ENCODE measurements at regions not wholly inside any gene's neighbourhood (a gene's known extent, or its start where the extent isn't known, plus 50 kb on each side); places are given as distances from the start of the nearest gene placed in this dataset.

DNA sequence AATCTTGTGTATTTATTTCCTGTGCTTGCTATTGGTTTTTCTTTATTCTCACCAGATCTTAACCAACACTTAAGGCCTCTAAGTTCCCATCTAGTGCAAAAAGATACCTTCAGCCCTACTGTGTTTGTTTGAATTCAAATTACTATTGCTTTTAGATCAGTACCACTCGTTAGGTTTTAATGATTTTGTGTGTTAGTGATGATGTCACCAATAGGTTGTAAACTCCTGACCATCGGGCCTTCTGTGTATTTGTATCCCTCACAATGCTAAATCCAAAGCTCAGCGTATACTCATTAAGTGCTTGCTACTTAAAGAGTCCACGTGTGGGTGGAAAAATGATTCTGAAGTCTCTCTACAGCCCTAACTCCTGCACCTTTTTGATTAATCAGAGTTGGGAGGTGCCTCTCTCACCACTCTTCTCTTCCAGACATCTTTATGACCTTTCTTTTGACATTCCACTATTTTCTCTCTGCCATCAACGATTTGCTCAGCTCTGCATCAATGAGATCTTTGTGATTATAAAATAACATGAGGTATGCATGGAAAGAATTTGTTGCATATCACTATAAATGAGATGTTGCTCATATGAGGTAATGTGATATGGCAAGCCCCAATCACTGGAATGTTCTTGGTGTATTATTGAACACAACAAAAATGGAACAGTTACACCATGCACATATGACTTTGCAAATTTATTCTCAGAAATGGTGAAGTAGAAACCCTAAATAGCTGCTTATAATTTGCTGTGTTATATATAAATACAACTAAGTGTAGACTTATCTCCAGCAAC, 55.1 kb upstream of the LAMA2 start:
- Histone ChIP-seq H4K12ac (ENCODE audit: low read depth, low read length) (no peak overlapping the region), H3K79me1 (ENCODE audit: low read length) (no peaks in the 10 kb centered on the region), H4K91ac (ENCODE audit: low read depth, low read length) (no peak overlapping the region), H3K23ac (ENCODE audit: low read length) (no peak overlapping the region), H3K36me3 (ENCODE audit: control insufficient read depth in 1 of 2, insufficient read depth in 2 of 2, low read length in 2 of 2) (no peaks in the 10 kb centered on the region), H4K8ac (ENCODE audit: low read depth, low read length) (no peak overlapping the region), H3K9me3 (ENCODE audit: insufficient read depth, low read depth, low read length) (peaks cover 4% of the 10 kb centered on the region), H3K14ac (ENCODE audit: low read length) (no peak overlapping the region), H2BK5ac (ENCODE audit: low read depth, low read length, poor library complexity) (no peak overlapping the region), H3K4ac (ENCODE audit: low read depth, low read length) (no peak overlapping the region), H3K27ac (ENCODE audit: low read depth, low read length) (no peak overlapping the region), H2BK120ac (ENCODE audit: insufficient read depth, low read length, poor library complexity) (no peak overlapping the region), H2AFZ (ENCODE audit: insufficient read depth, low read length, poor library complexity) (no peak overlapping the region), H3K9ac (ENCODE audit: low read length) (no peak overlapping the region), H3K18ac (ENCODE audit: low read length) (no peak overlapping the region), H3K4me2 (ENCODE audit: low read length) (no peak overlapping the region), H2AK5ac (ENCODE audit: low read length) (no peak overlapping the region), H3K79me2 (ENCODE audit: control insufficient read depth, insufficient read depth, low read length, poor library complexity) (no peaks in the 10 kb centered on the region), H3K4me1 (ENCODE audit: control insufficient read depth in 1 of 2, insufficient read depth in 2 of 2, low read length in 2 of 2) (no peaks in the 10 kb centered on the region), H3K27me3 (ENCODE audit: insufficient read depth, low read length) (no peaks in the 10 kb centered on the region), H2BK12ac (ENCODE audit: low read length) (no peak overlapping the region), H3K4me3 (ENCODE audit: low read depth, low read length) (no peak overlapping the region)
- WGBS (ENCODE audit: extremely low coverage, insufficient coverage, insufficient read length): no CpG with 5 or more reads among the region's 5 CpGs
- no peak for DNase-seq

DNA sequence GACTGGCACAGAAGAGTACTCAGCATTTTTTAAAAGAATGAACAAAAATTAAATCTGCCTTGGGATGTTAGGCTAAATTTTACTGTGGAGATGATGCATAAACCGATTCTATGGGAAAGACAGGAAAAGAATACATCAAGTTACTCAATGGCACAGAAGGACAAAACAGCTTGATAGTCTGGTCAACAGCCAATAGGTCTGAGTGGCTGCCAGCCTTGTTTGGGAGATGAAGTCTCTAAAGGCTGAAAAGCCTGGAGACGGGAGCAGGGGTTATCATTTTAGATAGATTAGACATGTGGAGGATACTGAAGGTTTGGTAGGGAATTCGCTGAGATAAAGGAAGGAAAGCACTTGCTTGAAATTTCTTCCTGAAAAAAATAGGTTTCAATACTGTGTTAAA, 56.3 kb upstream of the LAMA2 start:
- no peaks in the 10 kb centered on the region for H3K79me2 ChIP-seq (ENCODE audit: control insufficient read depth, insufficient read depth, low read length, poor library complexity)
- no peak overlapping the region for H2AFZ ChIP-seq (ENCODE audit: insufficient read depth, low read length, poor library complexity)

DNA sequence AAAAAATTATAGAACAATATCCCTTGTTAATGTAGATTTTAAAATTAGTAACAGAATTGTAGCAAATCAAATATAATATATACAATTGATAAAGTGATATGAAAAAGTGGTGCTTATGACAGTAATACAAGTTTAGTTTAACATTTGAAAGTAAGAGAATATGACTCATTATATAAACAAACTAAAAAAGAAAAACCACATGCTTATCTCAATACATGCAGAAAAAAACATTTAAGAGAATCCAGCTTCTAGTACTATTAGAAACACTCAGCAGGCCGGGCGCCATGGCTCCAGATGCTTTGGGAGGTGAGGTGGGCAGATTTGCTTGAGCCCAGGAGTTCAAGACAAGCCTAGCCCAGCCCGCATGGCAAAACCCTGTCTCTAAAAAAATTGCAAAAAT, 60.7 kb upstream of the LAMA2 start:
- no peak overlapping the region for H3K4me2 ChIP-seq (ENCODE audit: low read length)
- DNase-seq: no peak
- H2BK120ac ChIP-seq (ENCODE audit: insufficient read depth, low read length, poor library complexity): no peak overlapping the region
- WGBS (ENCODE audit: extremely low coverage, insufficient coverage, insufficient read length): no CpG with 5 or more reads among the region's 3 CpGs
- no peaks in the 10 kb centered on the region for H3K36me3 ChIP-seq (ENCODE audit: control insufficient read depth in 1 of 2, insufficient read depth in 2 of 2, low read length in 2 of 2)
- no peak overlapping the region for H4K12ac ChIP-seq (ENCODE audit: low read depth, low read length)
- H2BK12ac ChIP-seq (ENCODE audit: low read length): no peak overlapping the region
- no peak overlapping the region for H3K27ac ChIP-seq (ENCODE audit: low read depth, low read length)
- H2BK5ac ChIP-seq (ENCODE audit: low read depth, low read length, poor library complexity): no peak overlapping the region
- H3K4me3 ChIP-seq (ENCODE audit: low read depth, low read length): no peak overlapping the region
- no peaks in the 10 kb centered on the region for H3K27me3 ChIP-seq (ENCODE audit: insufficient read depth, low read length)
- H3K9ac ChIP-seq (ENCODE audit: low read length): no peak overlapping the region
- H4K8ac ChIP-seq (ENCODE audit: low read depth, low read length): no peak overlapping the region
- H3K18ac ChIP-seq (ENCODE audit: low read length): no peak overlapping the region
- H3K9me3 ChIP-seq (ENCODE audit: insufficient read depth, low read depth, low read length): no peaks in the 10 kb centered on the region
- no peak overlapping the region for H3K23ac ChIP-seq (ENCODE audit: low read length)
- H2AFZ ChIP-seq (ENCODE audit: insufficient read depth, low read length, poor library complexity): no peak overlapping the region
- H3K14ac ChIP-seq (ENCODE audit: low read length): no peak overlapping the region
- H3K79me1 ChIP-seq (ENCODE audit: low read length): no peaks in the 10 kb centered on the region
- H3K4me1 ChIP-seq (ENCODE audit: control insufficient read depth in 1 of 2, insufficient read depth in 2 of 2, low read length in 2 of 2): no peaks in the 10 kb centered on the region
- H3K79me2 ChIP-seq (ENCODE audit: control insufficient read depth, insufficient read depth, low read length, poor library complexity): no peaks in the 10 kb centered on the region
- H2AK5ac ChIP-seq (ENCODE audit: low read length): no peak overlapping the region
- no peak overlapping the region for H3K4ac ChIP-seq (ENCODE audit: low read depth, low read length)
- H4K91ac ChIP-seq (ENCODE audit: low read depth, low read length): no peak overlapping the region

More for the DNA sequence above, 56.3 kb upstream of the LAMA2 start:
- no peak overlapping the region for H2AK5ac ChIP-seq (ENCODE audit: low read length)
- H4K91ac ChIP-seq (ENCODE audit: low read depth, low read length): no peak overlapping the region
- H2BK120ac ChIP-seq (ENCODE audit: insufficient read depth, low read length, poor library complexity): no peak overlapping the region
- no peak overlapping the region for H3K4ac ChIP-seq (ENCODE audit: low read depth, low read length)
- H3K4me2 ChIP-seq (ENCODE audit: low read length): no peak overlapping the region
- no peaks in the 10 kb centered on the region for H3K36me3 ChIP-seq (ENCODE audit: control insufficient read depth in 1 of 2, insufficient read depth in 2 of 2, low read length in 2 of 2)
- no peaks in the 10 kb centered on the region for H3K4me1 ChIP-seq (ENCODE audit: control insufficient read depth in 1 of 2, insufficient read depth in 2 of 2, low read length in 2 of 2)
- no peak overlapping the region for H3K14ac ChIP-seq (ENCODE audit: low read length)
- no CpG with 5 or more reads among the region's 3 CpGs for WGBS (ENCODE audit: extremely low coverage, insufficient coverage, insufficient read length)
- H3K4me3 ChIP-seq (ENCODE audit: low read depth, low read length): no peak overlapping the region
- H3K18ac ChIP-seq (ENCODE audit: low read length): no peak overlapping the region
- H2BK5ac ChIP-seq (ENCODE audit: low read depth, low read length, poor library complexity): no peak overlapping the region
- H3K27me3 ChIP-seq (ENCODE audit: insufficient read depth, low read length): no peaks in the 10 kb centered on the region
- no peak overlapping the region for H4K12ac ChIP-seq (ENCODE audit: low read depth, low read length)
- no peaks in the 10 kb centered on the region for H3K79me1 ChIP-seq (ENCODE audit: low read length)
- H2BK12ac ChIP-seq (ENCODE audit: low read length): no peak overlapping the region
- no peak for DNase-seq
- no peak overlapping the region for H4K8ac ChIP-seq (ENCODE audit: low read depth, low read length)
- H3K9me3 ChIP-seq (ENCODE audit: insufficient read depth, low read depth, low read length): peaks cover 4% of the 10 kb centered on the region
- H3K23ac ChIP-seq (ENCODE audit: low read length): no peak overlapping the region
- H3K9ac ChIP-seq (ENCODE audit: low read length): no peak overlapping the region
- H3K27ac ChIP-seq (ENCODE audit: low read depth, low read length): no peak overlapping the region

DNA sequence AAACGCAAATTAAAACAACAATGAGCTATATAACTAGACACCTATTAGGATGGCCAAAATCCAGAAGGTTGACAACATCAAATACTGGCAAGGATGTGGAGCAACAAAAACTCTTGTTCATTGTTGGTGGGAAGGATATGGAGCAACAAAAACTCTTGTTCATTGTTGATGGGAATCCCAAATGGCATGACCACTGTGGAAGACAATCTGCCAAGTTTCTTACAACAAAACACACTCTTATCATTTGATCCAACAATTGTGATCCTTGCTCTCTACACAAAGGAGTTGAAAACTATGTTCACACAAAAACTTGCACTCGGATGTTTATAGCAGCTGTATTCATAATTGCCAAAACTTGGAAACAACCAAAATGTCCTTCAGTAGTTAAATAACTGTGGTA, 61.8 kb upstream of the LAMA2 start:
- H3K23ac ChIP-seq (ENCODE audit: low read length): no peak overlapping the region

More for the DNA sequence above, 61.8 kb upstream of the LAMA2 start:
- no peak overlapping the region for H4K12ac ChIP-seq (ENCODE audit: low read depth, low read length)
- no peaks in the 10 kb centered on the region for H3K79me2 ChIP-seq (ENCODE audit: control insufficient read depth, insufficient read depth, low read length, poor library complexity)
- no peak overlapping the region for H2AK5ac ChIP-seq (ENCODE audit: low read length)
- WGBS (ENCODE audit: extremely low coverage, insufficient coverage, insufficient read length): no CpG with 5 or more reads among the region's 2 CpGs
- DNase-seq: no peak
- no peak overlapping the region for H3K14ac ChIP-seq (ENCODE audit: low read length)
- no peak overlapping the region for H2BK12ac ChIP-seq (ENCODE audit: low read length)
- no peaks in the 10 kb centered on the region for H3K27me3 ChIP-seq (ENCODE audit: insufficient read depth, low read length)
- H4K91ac ChIP-seq (ENCODE audit: low read depth, low read length): no peak overlapping the region
- H3K4me3 ChIP-seq (ENCODE audit: low read depth, low read length): no peak overlapping the region
- H3K36me3 ChIP-seq (ENCODE audit: control insufficient read depth in 1 of 2, insufficient read depth in 2 of 2, low read length in 2 of 2): no peaks in the 10 kb centered on the region
- no peak overlapping the region for H3K27ac ChIP-seq (ENCODE audit: low read depth, low read length)
- H3K4me1 ChIP-seq (ENCODE audit: control insufficient read depth in 1 of 2, insufficient read depth in 2 of 2, low read length in 2 of 2): no peaks in the 10 kb centered on the region
- no peak overlapping the region for H3K9ac ChIP-seq (ENCODE audit: low read length)
- H3K9me3 ChIP-seq (ENCODE audit: insufficient read depth, low read depth, low read length): no peaks in the 10 kb centered on the region
- no peak overlapping the region for H2AFZ ChIP-seq (ENCODE audit: insufficient read depth, low read length, poor library complexity)
- no peaks in the 10 kb centered on the region for H3K79me1 ChIP-seq (ENCODE audit: low read length)
- no peak overlapping the region for H3K4ac ChIP-seq (ENCODE audit: low read depth, low read length)
- H2BK120ac ChIP-seq (ENCODE audit: insufficient read depth, low read length, poor library complexity): no peak overlapping the region
- no peak overlapping the region for H2BK5ac ChIP-seq (ENCODE audit: low read depth, low read length, poor library complexity)
- no peak overlapping the region for H4K8ac ChIP-seq (ENCODE audit: low read depth, low read length)
- H3K18ac ChIP-seq (ENCODE audit: low read length): no peak overlapping the region
- no peak overlapping the region for H3K4me2 ChIP-seq (ENCODE audit: low read length)
